Colonic mucosa (tissue), 4 donors: ENCODE measurements at regions not wholly inside any gene's neighbourhood (a gene's known extent, or its start where the extent isn't known, plus 50 kb on each side); places are given as distances from the start of the nearest gene placed in this dataset.

Source experiments
- DNase-seq: peaks from one replicate; pipeline ENCODE4 v3.0.0-alpha.2; 2020
- H3K27ac ChIP-seq: fragments of 200-600 bp; one replicate; pipeline ENCODE4 v1.8.0; 2021
- H3K27me3 ChIP-seq: fragments of 200-600 bp; one replicate; pipeline ENCODE4 v1.8.0; 2021
- H3K36me3 ChIP-seq: fragments of 200-600 bp; one replicate; pipeline ENCODE4 v1.8.0; 2021
- H3K4me1 ChIP-seq: fragments of 200-600 bp; one replicate; pipeline ENCODE4 v1.8.0; 2021; ENCODE audit warnings: mild to moderate bottlenecking
- H3K4me3 ChIP-seq: fragments of 200-600 bp; one replicate; pipeline ENCODE4 v1.8.0; 2021
- H3K9ac ChIP-seq, 2 donors: one replicate each; pipeline ENCODE4 v1.7.0; 2013; ENCODE audit warnings: control low read depth in 2 of 2, low read depth in 2 of 2, low read length in 2 of 2
- H3K9me3 ChIP-seq: fragments of 200-600 bp; one replicate; pipeline ENCODE4 v1.8.0; 2021
- CTCF ChIP-seq: fragments of 200-600 bp; IDR thresholded peaks from one replicate; pipeline ENCODE4 v1.8.0; 2022; ENCODE audit warnings: antibody characterized with exemption, mild to moderate bottlenecking
- intact Hi-C: fragments of 100-400 bp; cut with DNase I; formaldehyde crosslinking; loops from one replicate; pipeline ENCODE4 v1.14.1; 2022
- donor health status: healthy.
- donor health status: DM: no; HTN: no; CAD: no.
- donor health status: DM: no; HTN: no; CAD: no.

- no peak overlapping the region for H3K27ac ChIP-seq
Observed at GRCh38 chr12:98438656-98439230, 76.6 kb upstream of the TMPO start.

GRCh38 chr12:98439471-98439951 lies 75.9 kb upstream of the TMPO start:
- no peak for DNase-seq
- H3K27ac ChIP-seq, result no peak overlapping the region
- intact Hi-C loops, result no loop called here
- no peak for TF ChIP-seq CTCF
- no peak overlapping the region for H3K4me3 ChIP-seq
- H3K27me3 ChIP-seq, result no peaks in the 10 kb centered on the region
- no peaks in the 10 kb centered on the region for H3K36me3 ChIP-seq
- no peaks in the 10 kb centered on the region for H3K4me1 ChIP-seq
- no peak overlapping the region for H3K9ac ChIP-seq
- no peaks in the 10 kb centered on the region for H3K9me3 ChIP-seq

More at GRCh38 chr12:98438656-98439230, 76.6 kb upstream of the TMPO start:
- Histone ChIP-seq H3K27me3 (no peaks in the 10 kb centered on the region), H3K4me1 (no peaks in the 10 kb centered on the region), H3K9ac (no peak overlapping the region), H3K9me3 (no peaks in the 10 kb centered on the region), H3K36me3 (no peaks in the 10 kb centered on the region), H3K4me3 (no peak overlapping the region)
- DNase-seq, result no peak
- intact Hi-C loops, result no loop called here
- TF ChIP-seq CTCF, result no peak

- Histone ChIP-seq H3K36me3 (no peaks in the 10 kb centered on the region), H3K27me3 (no peaks in the 10 kb centered on the region), H3K9ac (no peak overlapping the region), H3K27ac (no peak overlapping the region), H3K4me1 (no peaks in the 10 kb centered on the region), H3K9me3 (no peaks in the 10 kb centered on the region), H3K4me3 (no peak overlapping the region)
- TF ChIP-seq CTCF, result no peak
- intact Hi-C loops, result no loop called here
- DNase-seq, result peak; percentile 42
Observed at GRCh38 chr12:98439981-98440581, 75.3 kb upstream of the TMPO start.

GRCh38 chr12:98446060-98446459 lies 69.3 kb upstream of the TMPO start:
- H3K9me3 ChIP-seq, result no peaks in the 10 kb centered on the region
- intact Hi-C loops, result no loop called here
- no peak overlapping the region for H3K4me3 ChIP-seq
- no peaks in the 10 kb centered on the region for H3K27me3 ChIP-seq
- H3K4me1 ChIP-seq, result no peaks in the 10 kb centered on the region
- H3K9ac ChIP-seq, result no peak overlapping the region
- no peak for TF ChIP-seq CTCF
- H3K27ac ChIP-seq, result no peak overlapping the region
- H3K36me3 ChIP-seq, result no peaks in the 10 kb centered on the region
- no peak for DNase-seq

GRCh38 chr12:98446682-98447081 lies 68.7 kb upstream of the TMPO start:
- Histone ChIP-seq H3K4me1 (no peaks in the 10 kb centered on the region), H3K9ac (no peak overlapping the region), H3K9me3 (no peaks in the 10 kb centered on the region), H3K4me3 (no peak overlapping the region), H3K27me3 (no peaks in the 10 kb centered on the region), H3K36me3 (no peaks in the 10 kb centered on the region), H3K27ac (no peak overlapping the region)
- intact Hi-C loops, result no loop called here
- DNase-seq, result no peak
- no peak for TF ChIP-seq CTCF
